ENCODE measurements at regions not wholly inside any gene's neighbourhood (a gene's known extent, or its start where the extent isn't known, plus 50 kb on each side); places are given as distances from the start of the nearest gene placed in this dataset.

- no peaks in the 10 kb centered on the region for H3K9me3 ChIP-seq (ENCODE audit: low read length)
- no peaks in the 10 kb centered on the region for H3K27me3 ChIP-seq (ENCODE audit: insufficient read depth, low read length, poor library complexity, severe bottlenecking)
- no peaks in the 10 kb centered on the region for H3K4me1 ChIP-seq (ENCODE audit: insufficient read depth, low read length)
- CTCF ChIA-PET = no interaction called here
- Mint-ChIP-seq H3K36me3 (no peaks in the 10 kb centered on the region), H3K27me3 (no peaks in the 10 kb centered on the region), H3K9me3 (peaks cover 0 to 2% (median 0%) of the 10 kb centered on the region in 5 donors), H3K27ac (no peak overlapping the region), H3K4me3 (no peak overlapping the region), H3K4me1 (no peaks in the 10 kb centered on the region)
- H3K36me3 ChIP-seq (ENCODE audit: insufficient read depth, low read length) = no peaks in the 10 kb centered on the region
- no peak overlapping the region for H3K4me3 ChIP-seq (ENCODE audit: low read length)
- no peak for DNase-seq
- no peak overlapping the region for H3K27ac ChIP-seq (ENCODE audit: low read depth, low read length)
- POLR2A ChIA-PET = no interaction called here
Measured at GRCh38 chr12:90423965-90424364, 531.0 kb downstream of the CCER1 start.

GRCh38 chr12:90410962-90411361 lies 544.0 kb downstream of the CCER1 start:
- H3K36me3 ChIP-seq (ENCODE audit: insufficient read depth, low read length) = no peaks in the 10 kb centered on the region
- Mint-ChIP-seq H3K9me3 (peaks cover 0 to 4% (median 3%) of the 10 kb centered on the region in 5 donors), H3K27ac (no peak overlapping the region), H3K36me3 (no peaks in the 10 kb centered on the region), H3K4me1 (no peaks in the 10 kb centered on the region), H3K4me3 (no peak overlapping the region), H3K27me3 (peaks cover 0 to 2% of the 10 kb centered on the region in 2 donors)
- no peaks in the 10 kb centered on the region for H3K27me3 ChIP-seq (ENCODE audit: insufficient read depth, low read length, poor library complexity, severe bottlenecking)
- peak in 1 of 5 donors; percentile 33 for DNase-seq
- H3K27ac ChIP-seq (ENCODE audit: low read depth, low read length) = no peak overlapping the region
- no peaks in the 10 kb centered on the region for H3K4me1 ChIP-seq (ENCODE audit: insufficient read depth, low read length)
- no peak overlapping the region for H3K4me3 ChIP-seq (ENCODE audit: low read length)
- ChIA-PET POLR2A (no interaction called here), CTCF (no interaction called here)
- no peaks in the 10 kb centered on the region for H3K9me3 ChIP-seq (ENCODE audit: low read length)

- H3K9me3 ChIP-seq (ENCODE audit: low read length) = no peaks in the 10 kb centered on the region
- Mint-ChIP-seq H3K9me3 (peaks cover 0 to 4% (median 0%) of the 10 kb centered on the region in 5 donors), H3K27ac (no peak overlapping the region), H3K27me3 (peaks cover 0 to 2% of the 10 kb centered on the region in 2 donors), H3K36me3 (no peaks in the 10 kb centered on the region), H3K4me1 (no peaks in the 10 kb centered on the region), H3K4me3 (no peak overlapping the region)
- H3K27ac ChIP-seq (ENCODE audit: low read depth, low read length) = no peak overlapping the region
- no peaks in the 10 kb centered on the region for H3K27me3 ChIP-seq (ENCODE audit: insufficient read depth, low read length, poor library complexity, severe bottlenecking)
- H3K4me3 ChIP-seq (ENCODE audit: low read length) = no peak overlapping the region
- DNase-seq = no peak
- no peaks in the 10 kb centered on the region for H3K36me3 ChIP-seq (ENCODE audit: insufficient read depth, low read length)
- POLR2A ChIA-PET = no interaction called here
- H3K4me1 ChIP-seq (ENCODE audit: insufficient read depth, low read length) = no peaks in the 10 kb centered on the region
- CTCF ChIA-PET = no interaction called here
Measured at GRCh38 chr12:90407841-90408240, 547.1 kb downstream of the CCER1 start.

GRCh38 chr12:90404071-90404470 lies 550.9 kb downstream of the CCER1 start:
- Histone ChIP-seq H3K4me1 (ENCODE audit: insufficient read depth, low read length) (no peaks in the 10 kb centered on the region), H3K9me3 (ENCODE audit: low read length) (no peaks in the 10 kb centered on the region), H3K36me3 (ENCODE audit: insufficient read depth, low read length) (no peaks in the 10 kb centered on the region), H3K4me3 (ENCODE audit: low read length) (no peak overlapping the region), H3K27me3 (ENCODE audit: insufficient read depth, low read length, poor library complexity, severe bottlenecking) (no peaks in the 10 kb centered on the region), H3K27ac (ENCODE audit: low read depth, low read length) (no peak overlapping the region)
- POLR2A ChIA-PET = no interaction called here
- H3K4me1 Mint-ChIP-seq = no peaks in the 10 kb centered on the region
- DNase-seq = no peak
- CTCF ChIA-PET = no interaction called here
- H3K9me3 Mint-ChIP-seq = peaks cover 0 to 5% (median 2%) of the 10 kb centered on the region in 5 donors
- H3K27me3 Mint-ChIP-seq = peaks cover 2 to 5% of the 10 kb centered on the region in 2 donors
- no peaks in the 10 kb centered on the region for H3K36me3 Mint-ChIP-seq
- H3K4me3 Mint-ChIP-seq = no peak overlapping the region
- peak overlapping the region in 1 of 8 donors; percentile 16 for H3K27ac Mint-ChIP-seq

- Mint-ChIP-seq H3K27me3 (peaks cover 2 to 5% of the 10 kb centered on the region in 2 donors), H3K36me3 (no peaks in the 10 kb centered on the region), H3K4me1 (no peaks in the 10 kb centered on the region), H3K27ac (no peak overlapping the region), H3K9me3 (peaks cover 6 to 10% (median 9%) of the 10 kb centered on the region in 5 donors), H3K4me3 (no peak overlapping the region)
- Histone ChIP-seq H3K27me3 (ENCODE audit: insufficient read depth, low read length, poor library complexity, severe bottlenecking) (no peaks in the 10 kb centered on the region), H3K4me1 (ENCODE audit: insufficient read depth, low read length) (no peaks in the 10 kb centered on the region), H3K4me3 (ENCODE audit: low read length) (no peak overlapping the region), H3K27ac (ENCODE audit: low read depth, low read length) (no peak overlapping the region), H3K36me3 (ENCODE audit: insufficient read depth, low read length) (no peaks in the 10 kb centered on the region), H3K9me3 (ENCODE audit: low read length) (peaks cover 4% of the 10 kb centered on the region)
- POLR2A ChIA-PET = no interaction called here
- CTCF ChIA-PET = no interaction called here
- DNase-seq = no peak
Measured at GRCh38 chr12:90401185-90401584, 553.8 kb downstream of the CCER1 start.

GRCh38 chr12:90399357-90399756 lies 555.6 kb downstream of the CCER1 start:
- no peak overlapping the region for H3K4me3 Mint-ChIP-seq
- peaks cover 13 to 17% (median 16%) of the 10 kb centered on the region in 5 donors for H3K9me3 Mint-ChIP-seq
- POLR2A ChIA-PET = no interaction called here
- no peaks in the 10 kb centered on the region for H3K4me1 Mint-ChIP-seq
- Histone ChIP-seq H3K9me3 (ENCODE audit: low read length) (peaks cover 6% of the 10 kb centered on the region), H3K27ac (ENCODE audit: low read depth, low read length) (no peak overlapping the region), H3K36me3 (ENCODE audit: insufficient read depth, low read length) (no peaks in the 10 kb centered on the region), H3K27me3 (ENCODE audit: insufficient read depth, low read length, poor library complexity, severe bottlenecking) (no peaks in the 10 kb centered on the region), H3K4me1 (ENCODE audit: insufficient read depth, low read length) (no peaks in the 10 kb centered on the region), H3K4me3 (ENCODE audit: low read length) (no peak overlapping the region)
- no peak overlapping the region for H3K27ac Mint-ChIP-seq
- no peak for DNase-seq
- H3K27me3 Mint-ChIP-seq = peaks cover 2 to 5% of the 10 kb centered on the region in 2 donors
- no peaks in the 10 kb centered on the region for H3K36me3 Mint-ChIP-seq
- CTCF ChIA-PET = no interaction called here

GRCh38 chr12:90398285-90398836 lies 556.6 kb downstream of the CCER1 start:
- H3K9me3 Mint-ChIP-seq = peaks cover 13 to 19% (median 16%) of the 10 kb centered on the region in 5 donors
- H3K9me3 ChIP-seq (ENCODE audit: low read length) = peaks cover 6% of the 10 kb centered on the region
- no peak for DNase-seq
- no peaks in the 10 kb centered on the region for H3K4me1 Mint-ChIP-seq
- H3K27me3 ChIP-seq (ENCODE audit: insufficient read depth, low read length, poor library complexity, severe bottlenecking) = no peaks in the 10 kb centered on the region
- no peak overlapping the region for H3K4me3 Mint-ChIP-seq
- no peaks in the 10 kb centered on the region for H3K36me3 ChIP-seq (ENCODE audit: insufficient read depth, low read length)
- CTCF ChIA-PET = no interaction called here
- POLR2A ChIA-PET = no interaction called here
- no peaks in the 10 kb centered on the region for H3K36me3 Mint-ChIP-seq
- no peak overlapping the region for H3K27ac Mint-ChIP-seq
- no peak overlapping the region for H3K4me3 ChIP-seq (ENCODE audit: low read length)
- H3K27ac ChIP-seq (ENCODE audit: low read depth, low read length) = no peak overlapping the region
- peaks cover 0 to 5% of the 10 kb centered on the region in 2 donors for H3K27me3 Mint-ChIP-seq
- no peaks in the 10 kb centered on the region for H3K4me1 ChIP-seq (ENCODE audit: insufficient read depth, low read length)

- Mint-ChIP-seq H3K4me3 (no peak overlapping the region), H3K36me3 (no peaks in the 10 kb centered on the region), H3K9me3 (peaks cover 13 to 21% (median 19%) of the 10 kb centered on the region in 5 donors), H3K27ac (no peak overlapping the region), H3K27me3 (peaks cover 2 to 5% of the 10 kb centered on the region in 2 donors), H3K4me1 (no peaks in the 10 kb centered on the region)
- POLR2A ChIA-PET = no interaction called here
- H3K27ac ChIP-seq (ENCODE audit: low read depth, low read length) = no peak overlapping the region
- H3K27me3 ChIP-seq (ENCODE audit: insufficient read depth, low read length, poor library complexity, severe bottlenecking) = no peaks in the 10 kb centered on the region
- no peak overlapping the region for H3K4me3 ChIP-seq (ENCODE audit: low read length)
- no peaks in the 10 kb centered on the region for H3K4me1 ChIP-seq (ENCODE audit: insufficient read depth, low read length)
- CTCF ChIA-PET = no interaction called here
- peaks cover 6% of the 10 kb centered on the region for H3K9me3 ChIP-seq (ENCODE audit: low read length)
- no peaks in the 10 kb centered on the region for H3K36me3 ChIP-seq (ENCODE audit: insufficient read depth, low read length)
- no peak for DNase-seq
Measured at GRCh38 chr12:90396556-90396955, 558.4 kb downstream of the CCER1 start.

GRCh38 chr12:90393652-90394051 lies 561.3 kb downstream of the CCER1 start:
- Mint-ChIP-seq H3K27ac (no peak overlapping the region), H3K36me3 (no peaks in the 10 kb centered on the region), H3K4me1 (no peaks in the 10 kb centered on the region), H3K4me3 (no peak overlapping the region), H3K27me3 (peaks cover 0 to 2% of the 10 kb centered on the region in 2 donors), H3K9me3 (peaks cover 13 to 18% (median 16%) of the 10 kb centered on the region in 5 donors)
- Histone ChIP-seq H3K36me3 (ENCODE audit: insufficient read depth, low read length) (no peaks in the 10 kb centered on the region), H3K27me3 (ENCODE audit: insufficient read depth, low read length, poor library complexity, severe bottlenecking) (no peaks in the 10 kb centered on the region), H3K4me1 (ENCODE audit: insufficient read depth, low read length) (no peaks in the 10 kb centered on the region), H3K27ac (ENCODE audit: low read depth, low read length) (no peak overlapping the region), H3K9me3 (ENCODE audit: low read length) (peaks cover 6% of the 10 kb centered on the region), H3K4me3 (ENCODE audit: low read length) (no peak overlapping the region)
- no peak for DNase-seq
- ChIA-PET CTCF (no interaction called here), POLR2A (no interaction called here)

Data from CD8-positive, alpha-beta memory T cell (primary cell).